ENCODE measurements at regions not wholly inside any gene's neighbourhood (a gene's known extent, or its start where the extent isn't known, plus 50 kb on each side); places are given as distances from the start of the nearest gene placed in this dataset.

DNA sequence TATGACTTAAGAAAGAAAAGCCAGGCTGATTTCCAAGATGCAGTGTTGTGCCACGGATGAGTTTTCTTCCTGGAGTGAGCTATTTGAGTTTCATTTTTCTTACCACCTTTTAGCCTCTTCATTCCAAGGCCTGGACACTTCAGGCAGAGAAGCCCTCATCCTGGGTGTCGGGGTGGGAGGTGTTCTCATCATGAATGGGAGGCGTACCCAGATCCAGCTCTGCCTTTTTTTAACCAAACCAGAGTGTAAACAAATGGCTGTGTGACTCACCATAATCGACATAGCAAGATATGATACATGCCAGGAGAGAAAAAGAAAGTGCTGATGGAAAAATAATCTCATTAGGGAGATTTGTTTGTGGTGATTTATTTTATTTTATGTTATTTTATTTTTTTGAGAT, 79.9 kb downstream of the ARF6 start:
- H2AFZ ChIP-seq (ENCODE audit: low read length), result no peak overlapping the region
- H3K23ac ChIP-seq (ENCODE audit: insufficient read length), result no peak overlapping the region
- ChIA-PET POLR2A (ENCODE audit: partially characterized antibody) (no interaction called here), CTCF (ENCODE audit: partially characterized antibody) (interaction anchor here (1.1 kb wide), 2 partner anchors 65 to 107 kb away, joined by 3 read pairs; no protein-coding TSS in a partner anchor)
- H2AK5ac ChIP-seq (ENCODE audit: low read depth, low read length), result no peak overlapping the region
- no peak overlapping the region for H3K9ac ChIP-seq (replicated peaks in 1 of 4; ENCODE audit: extremely low read depth in 1 of 4, low read depth in 3 of 4, low read length in 3 of 4)
- 85% methylated on average over 4 of the region's 4 CpGs; no CpG with 5 or more reads in 1 of the 2 experiments for WGBS, 2 experiments (ENCODE audit: extremely low coverage in 1 of 2, insufficient coverage in 1 of 2, insufficient read length in 1 of 2, insufficient replicate concordance in 2 of 2, low coverage in 1 of 2, low lambda C conversion rate in 2 of 2, missing lambda C conversion rate in 1 of 2)
- H4K8ac ChIP-seq (ENCODE audit: extremely low read depth, insufficient read depth, low read length), result no peak overlapping the region
- no peaks in the 10 kb centered on the region for H3K23me2 ChIP-seq (ENCODE audit: low read depth, low read length)
- H4K5ac ChIP-seq (ENCODE audit: insufficient read length, low read depth, low read length), result no peak overlapping the region
- H3K4me1 ChIP-seq (replicated peaks in 1 of 4; ENCODE audit: control insufficient read depth in 3 of 4, insufficient read depth in 4 of 4, low read length in 3 of 4), result peaks cover 0 to 2% (median 0%) of the 10 kb centered on the region in 4 experiments; a peak in 1 of 7 replicates
- H3K14ac ChIP-seq (ENCODE audit: insufficient read length), result no peak overlapping the region
- no peak overlapping the region for H3K4ac ChIP-seq (replicated peaks; ENCODE audit: insufficient read length, low read depth, low read length)
- no peak overlapping the region for H2BK5ac ChIP-seq (ENCODE audit: low read depth, low read length)
- H4K20me1 ChIP-seq (replicated peaks in 1 of 2; ENCODE audit: control insufficient read depth in 1 of 2, insufficient read depth in 2 of 2, low read length in 2 of 2), result no peaks in the 10 kb centered on the region
- no peak overlapping the region for H2BK15ac ChIP-seq (ENCODE audit: low read length)
- no peak overlapping the region for H3K4me2 ChIP-seq (ENCODE audit: insufficient read depth in 1 of 2, low read depth in 2 of 2, low read length in 2 of 2)
- no peaks in the 10 kb centered on the region for H3K27me3 ChIP-seq (replicated peaks in 1 of 4; ENCODE audit: control insufficient read depth in 3 of 4, extremely low read depth in 1 of 4, insufficient read depth in 3 of 4, low read length in 3 of 4)
- DNase-seq (ENCODE audit: low read depth in 1 of 2, low spot score in 2 of 2) (no peak), FAIRE-seq (no peak)
- no peak overlapping the region for H2BK20ac ChIP-seq (ENCODE audit: low read length)
- H3K4me3 ChIP-seq (ENCODE audit: extremely low read depth in 1 of 4, insufficient read depth in 2 of 4, low read depth in 3 of 4, low read length in 4 of 4), result no peak overlapping the region
- no peaks in the 10 kb centered on the region for H3K36me3 ChIP-seq (ENCODE audit: control insufficient read depth in 2 of 4, insufficient read depth in 4 of 4, low read length in 3 of 4)
- H3K9me3 ChIP-seq (ENCODE audit: insufficient read depth in 2 of 2, low read depth in 1 of 2, low read length in 1 of 2), result no peaks in the 10 kb centered on the region
- H4K91ac ChIP-seq (replicated peaks; ENCODE audit: insufficient read length, low read length), result no peak overlapping the region
- no peaks in the 10 kb centered on the region for H3K79me1 ChIP-seq (ENCODE audit: low read depth, low read length)
- H2BK12ac ChIP-seq (ENCODE audit: low read depth, low read length), result no peak overlapping the region
- TF ChIP-seq RNF2 (IDR thresholded peaks at IDR 0.05; ENCODE audit: borderline replicate concordance, low read depth, low read length, missing control alignments, poor library complexity, severe bottlenecking) (no peak), JUN (IDR thresholded peaks at IDR 0.05; ENCODE audit: low read depth, low read length) (no peak), RBBP5 (IDR thresholded peaks at IDR 0.05; ENCODE audit: borderline replicate concordance, low read depth, low read length) (no peak), JUND (IDR thresholded peaks at IDR 0.05; ENCODE audit: low read length) (no peak)
- TF ChIP-seq, protein P1, sequence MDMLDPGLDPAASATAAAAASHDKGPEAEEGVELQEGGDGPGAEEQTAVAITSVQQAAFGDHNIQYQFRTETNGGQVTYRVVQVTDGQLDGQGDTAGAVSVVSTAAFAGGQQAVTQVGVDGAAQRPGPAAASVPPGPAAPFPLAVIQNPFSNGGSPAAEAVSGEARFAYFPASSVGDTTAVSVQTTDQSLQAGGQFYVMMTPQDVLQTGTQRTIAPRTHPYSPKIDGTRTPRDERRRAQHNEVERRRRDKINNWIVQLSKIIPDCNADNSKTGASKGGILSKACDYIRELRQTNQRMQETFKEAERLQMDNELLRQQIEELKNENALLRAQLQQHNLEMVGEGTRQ (IDR thresholded peaks at IDR 0.05; ENCODE audit: low read length), result no peak
- H3K79me2 ChIP-seq (ENCODE audit: control insufficient read depth in 1 of 2, insufficient read depth in 2 of 2, low read length in 2 of 2), result no peaks in the 10 kb centered on the region
- H3K56ac ChIP-seq (replicated peaks; ENCODE audit: insufficient read length, low read depth, low read length), result no peak overlapping the region
- H3K18ac ChIP-seq (ENCODE audit: extremely low read depth, low read length), result no peak overlapping the region
- H3K27ac ChIP-seq (ENCODE audit: low read depth, low read length), result no peak overlapping the region
- H2BK120ac ChIP-seq (replicated peaks; ENCODE audit: low read depth, low read length), result no peak overlapping the region

All from H1 (cell line).